ENCODE measurements at regions not wholly inside any gene's neighbourhood (a gene's known extent, or its start where the extent isn't known, plus 50 kb on each side); places are given as distances from the start of the nearest gene placed in this dataset.
"Not testable (repeated sequence)": the region's sequence is repeated elsewhere in the genome, so short reads cannot be mapped to it uniquely, and the experiment has no call there.

- DNase-seq: no peak
These were observed 679.0 kb upstream of the DPPA4 start for GRCh38 chr3:110016235-110016815.

GRCh38 chr3:110017304-110017703, 680.0 kb upstream of the DPPA4 start:
- DNase-seq: no peak

GRCh38 chr3:110021659-110022058, 684.3 kb upstream of the DPPA4 start:
- DNase-seq: no peak

GRCh38 chr3:110023022-110023421, 685.7 kb upstream of the DPPA4 start:
- not testable (repeated sequence) for DNase-seq

GRCh38 chr3:110026421-110026820, 689.1 kb upstream of the DPPA4 start:
- DNase-seq: no peak

- DNase-seq: no peak
These were observed 690.2 kb upstream of the DPPA4 start for GRCh38 chr3:110027446-110028080.

GRCh38 chr3:110031975-110032374, 694.6 kb upstream of the DPPA4 start:
- no peak for DNase-seq

GRCh38 chr3:110059431-110059830, 722.1 kb upstream of the DPPA4 start:
- no peak for DNase-seq

- no peak for DNase-seq
These were observed 725.4 kb upstream of the DPPA4 start for GRCh38 chr3:110062716-110063115.

GRCh38 chr3:110063178-110063577, 725.8 kb upstream of the DPPA4 start:
- DNase-seq: no peak

GRCh38 chr3:110066206-110066605, 728.9 kb upstream of the DPPA4 start:
- DNase-seq: no peak

GRCh38 chr3:110067527-110067926, 730.2 kb upstream of the DPPA4 start:
- no peak for DNase-seq

- DNase-seq: no peak
These were observed 732.4 kb upstream of the DPPA4 start for GRCh38 chr3:110069761-110070160.

GRCh38 chr3:110070161-110070916, 733.0 kb upstream of the DPPA4 start:
- no peak for DNase-seq

GRCh38 chr3:110074095-110074494, 736.7 kb upstream of the DPPA4 start:
- DNase-seq: no peak

- no peak for DNase-seq
These were observed 739.7 kb upstream of the DPPA4 start for GRCh38 chr3:110077093-110077492.

- no peak for DNase-seq
These were observed 756.1 kb upstream of the DPPA4 start for GRCh38 chr3:110093411-110093810.

GRCh38 chr3:110093812-110094401, 756.6 kb upstream of the DPPA4 start:
- DNase-seq: no peak

- no peak for DNase-seq
These were observed 762.4 kb upstream of the DPPA4 start for GRCh38 chr3:110099711-110100110.

- DNase-seq: no peak
These were observed 764.0 kb upstream of the DPPA4 start for GRCh38 chr3:110101361-110101760.

GRCh38 chr3:110106805-110107204, 769.5 kb upstream of the DPPA4 start:
- DNase-seq: no peak

GRCh38 chr3:110123946-110124345, 786.6 kb upstream of the DPPA4 start:
- no peak for DNase-seq

GRCh38 chr3:110126065-110126464, 788.7 kb upstream of the DPPA4 start:
- DNase-seq: no peak

GRCh38 chr3:110133971-110134370, 796.6 kb upstream of the DPPA4 start:
- DNase-seq: no peak

All from CD4-positive, alpha-beta T cell treated with Interleukin-12 subunit alpha and Interleukin-12 subunit beta, for 1 hour (primary cell).